GM19467 (cell line): ENCODE measurements at regions not wholly inside any gene's neighbourhood (a gene's known extent, or its start where the extent isn't known, plus 50 kb on each side); places are given as distances from the start of the nearest gene placed in this dataset.

ENCODE experiments used
- ATAC-seq: cut with Tn5 transposase; IDR thresholded peaks from one replicate; pipeline ENCODE4 v1.9.1; 2021; ENCODE audit warnings: mild to moderate bottlenecking, moderate library complexity; ENCODE audit not compliant: unreplicated experiment

GRCh38 chr2:64312622-64313397 is 141.2 kb upstream of the LGALSL start:
- ATAC-seq = no peak

- ATAC-seq = no peak
These were observed 140.6 kb upstream of the LGALSL start for GRCh38 chr2:64313398-64313723.

- ATAC-seq = no peak
These were observed 138.5 kb upstream of the LGALSL start for GRCh38 chr2:64315291-64315960.

- no peak for ATAC-seq
These were observed 136.1 kb upstream of the LGALSL start for GRCh38 chr2:64317707-64318475.

GRCh38 chr2:64318476-64318748 is 135.6 kb upstream of the LGALSL start:
- ATAC-seq = no peak

GRCh38 chr2:64319896-64320295 is 134.1 kb upstream of the LGALSL start:
- ATAC-seq = no peak

- no peak for ATAC-seq
These were observed 131.5 kb upstream of the LGALSL start for GRCh38 chr2:64322433-64322832.

- ATAC-seq = no peak
These were observed 130.8 kb upstream of the LGALSL start for GRCh38 chr2:64323197-64323596.

GRCh38 chr2:64324746-64325410 is 129.1 kb upstream of the LGALSL start:
- ATAC-seq = no peak

GRCh38 chr2:64325477-64325851 is 128.5 kb upstream of the LGALSL start:
- ATAC-seq = no peak

GRCh38 chr2:64325852-64326577 is 127.9 kb upstream of the LGALSL start:
- ATAC-seq = peak; percentile 91

- ATAC-seq = no peak
These were observed 127.3 kb upstream of the LGALSL start for GRCh38 chr2:64326578-64327050.

GRCh38 chr2:64327129-64327509 is 126.8 kb upstream of the LGALSL start:
- no peak for ATAC-seq

GRCh38 chr2:64327510-64328414 is 126.2 kb upstream of the LGALSL start:
- ATAC-seq = no peak

- no peak for ATAC-seq
These were observed 125.6 kb upstream of the LGALSL start for GRCh38 chr2:64328415-64328722.

GRCh38 chr2:64328756-64329155 is 125.2 kb upstream of the LGALSL start:
- no peak for ATAC-seq

- no peak for ATAC-seq
These were observed 124.1 kb upstream of the LGALSL start for GRCh38 chr2:64329848-64330247.

GRCh38 chr2:64330281-64331113 is 123.5 kb upstream of the LGALSL start:
- ATAC-seq = no peak

- ATAC-seq = no peak
These were observed 122.8 kb upstream of the LGALSL start for GRCh38 chr2:64331114-64331645.
